NT2/D1 (cell line): ENCODE measurements at regions not wholly inside any gene's neighbourhood (a gene's known extent, or its start where the extent isn't known, plus 50 kb on each side); places are given as distances from the start of the nearest gene placed in this dataset.

ENCODE experiments used
- SUZ12 ChIP-seq: IDR thresholded peaks from 2 replicates; pipeline ENCODE4 v1.6.1; 2011; ENCODE audit not compliant: insufficient read length, insufficient read depth; ENCODE audit errors: extremely low read depth
- YY1 ChIP-seq: IDR thresholded peaks from 2 replicates; pipeline ENCODE4 v1.6.1; 2011; ENCODE audit not compliant: insufficient read length, insufficient read depth
- ZNF274 ChIP-seq: IDR thresholded peaks from 2 replicates; pipeline ENCODE4 v1.6.1; 2011; ENCODE audit warnings: mild to moderate bottlenecking, low read depth, low read length

DNA sequence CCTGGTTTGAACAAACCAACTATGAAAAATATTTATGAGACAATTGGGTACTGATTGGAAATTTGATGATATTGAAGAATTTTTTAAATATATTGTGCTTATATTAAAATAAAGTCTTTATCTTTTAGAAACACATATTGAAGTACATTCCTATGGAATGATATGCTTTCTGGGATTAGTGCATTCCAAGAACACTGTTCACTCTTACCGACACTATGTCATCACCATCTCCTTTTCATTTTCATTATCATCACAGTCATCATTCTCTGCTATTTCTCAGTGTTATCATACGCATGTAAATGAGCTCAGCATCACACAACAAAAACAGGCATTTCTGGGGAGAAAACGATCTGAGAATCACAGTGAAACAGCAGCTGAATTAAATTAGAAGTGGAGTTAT lies 513.3 kb upstream of the CCDC196 start:
- TF ChIP-seq YY1 (no peak), ZNF274 (no peak), SUZ12 (no peak)
